ENCODE measurements at regions not wholly inside any gene's neighbourhood (a gene's known extent, or its start where the extent isn't known, plus 50 kb on each side); places are given as distances from the start of the nearest gene placed in this dataset.
A peak's percentile ranks its signal among the peaks of the same experiment; 100 is the strongest.

DNA sequence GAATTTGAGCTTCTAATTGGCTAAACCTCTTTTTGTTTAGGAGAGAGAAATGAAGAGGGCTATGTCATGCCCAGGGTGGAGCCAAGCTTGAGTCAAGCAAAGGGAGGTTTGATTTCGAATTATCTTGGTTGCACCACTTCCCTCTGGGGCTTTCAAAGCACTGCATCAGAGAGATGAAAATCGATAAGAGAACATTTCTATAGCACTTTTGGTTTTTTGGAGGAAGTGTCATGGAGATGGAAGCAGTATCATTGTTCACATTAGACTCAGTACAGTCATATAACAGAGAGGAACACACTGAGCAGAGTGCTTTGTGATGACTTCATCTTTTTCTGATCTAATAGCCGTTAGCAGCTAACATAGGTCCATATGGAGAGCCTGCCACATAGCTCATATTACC lies 120.3 kb upstream of the UXS1 start:
- Histone ChIP-seq H3K36me3 (ENCODE audit: control insufficient read depth, insufficient read depth, low read length) (no peaks in the 10 kb centered on the region), H3K4me3 (ENCODE audit: low read length) (no peak overlapping the region), H3K27me3 (ENCODE audit: control insufficient read depth, insufficient read depth, low read length) (no peaks in the 10 kb centered on the region), H3K9me3 (ENCODE audit: control insufficient read depth, insufficient read depth, low read length) (no peaks in the 10 kb centered on the region), H3K27ac (ENCODE audit: low read length) (no peak overlapping the region), H3K4me1 (ENCODE audit: control insufficient read depth, insufficient read depth, low read length) (no peaks in the 10 kb centered on the region)
- intact Hi-C loops (cut with micrococcal nuclease), result no loop called here
- no peak overlapping the region for H3K4me3 Mint-ChIP-seq
- no peaks in the 10 kb centered on the region for H3K36me3 Mint-ChIP-seq
- no peaks in the 10 kb centered on the region for H3K9me3 Mint-ChIP-seq
- WGBS (ENCODE audit: insufficient coverage), result 46% methylated on average over 3 of the region's 3 CpGs
- TF ChIP-seq, protein P1, sequence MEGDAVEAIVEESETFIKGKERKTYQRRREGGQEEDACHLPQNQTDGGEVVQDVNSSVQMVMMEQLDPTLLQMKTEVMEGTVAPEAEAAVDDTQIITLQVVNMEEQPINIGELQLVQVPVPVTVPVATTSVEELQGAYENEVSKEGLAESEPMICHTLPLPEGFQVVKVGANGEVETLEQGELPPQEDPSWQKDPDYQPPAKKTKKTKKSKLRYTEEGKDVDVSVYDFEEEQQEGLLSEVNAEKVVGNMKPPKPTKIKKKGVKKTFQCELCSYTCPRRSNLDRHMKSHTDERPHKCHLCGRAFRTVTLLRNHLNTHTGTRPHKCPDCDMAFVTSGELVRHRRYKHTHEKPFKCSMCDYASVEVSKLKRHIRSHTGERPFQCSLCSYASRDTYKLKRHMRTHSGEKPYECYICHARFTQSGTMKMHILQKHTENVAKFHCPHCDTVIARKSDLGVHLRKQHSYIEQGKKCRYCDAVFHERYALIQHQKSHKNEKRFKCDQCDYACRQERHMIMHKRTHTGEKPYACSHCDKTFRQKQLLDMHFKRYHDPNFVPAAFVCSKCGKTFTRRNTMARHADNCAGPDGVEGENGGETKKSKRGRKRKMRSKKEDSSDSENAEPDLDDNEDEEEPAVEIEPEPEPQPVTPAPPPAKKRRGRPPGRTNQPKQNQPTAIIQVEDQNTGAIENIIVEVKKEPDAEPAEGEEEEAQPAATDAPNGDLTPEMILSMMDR (IDR thresholded peaks at IDR 0.05), result no peak
- peak in 2 of 3 donors; percentile 10 to 72 for ATAC-seq
- H3K27me3 Mint-ChIP-seq (ENCODE audit: low read depth in 2 of 2), result no peaks in the 10 kb centered on the region
- H3K4me1 Mint-ChIP-seq, result no peaks in the 10 kb centered on the region
- H3K27ac Mint-ChIP-seq, result no peak overlapping the region
- DNase-seq, result peak in 1 of 2 donors; percentile 11

- no peak overlapping the region for H3K4me3 Mint-ChIP-seq
- Histone ChIP-seq H3K9me3 (ENCODE audit: control insufficient read depth, insufficient read depth, low read length) (no peaks in the 10 kb centered on the region), H3K27ac (ENCODE audit: low read length) (no peak overlapping the region), H3K4me3 (ENCODE audit: low read length) (no peak overlapping the region), H3K4me1 (ENCODE audit: control insufficient read depth, insufficient read depth, low read length) (no peaks in the 10 kb centered on the region), H3K36me3 (ENCODE audit: control insufficient read depth, insufficient read depth, low read length) (no peaks in the 10 kb centered on the region), H3K27me3 (ENCODE audit: control insufficient read depth, insufficient read depth, low read length) (no peaks in the 10 kb centered on the region)
- TF ChIP-seq, protein P1 (IDR thresholded peaks at IDR 0.05), result no peak
- no peaks in the 10 kb centered on the region for H3K36me3 Mint-ChIP-seq
- WGBS (ENCODE audit: insufficient coverage), result 100% methylated on average over 1 of the region's 5 CpGs
- H3K9me3 Mint-ChIP-seq, result no peaks in the 10 kb centered on the region
- H3K27ac Mint-ChIP-seq, result no peak overlapping the region
- H3K4me1 Mint-ChIP-seq, result no peaks in the 10 kb centered on the region
- DNase-seq (no peak), ATAC-seq (no peak)
- peaks cover 2 to 11% of the 10 kb centered on the region in 2 donors for H3K27me3 Mint-ChIP-seq (ENCODE audit: low read depth in 2 of 2)
- intact Hi-C loops (cut with micrococcal nuclease), result no loop called here
These were observed 116.9 kb upstream of the UXS1 start for GRCh38 chr2:106311041-106311370.

- Mint-ChIP-seq H3K4me3 (no peak overlapping the region), H3K27ac (no peak overlapping the region), H3K9me3 (no peaks in the 10 kb centered on the region), H3K27me3 (ENCODE audit: low read depth in 2 of 2) (peaks cover 2 to 25% of the 10 kb centered on the region in 2 donors), H3K4me1 (no peaks in the 10 kb centered on the region), H3K36me3 (no peaks in the 10 kb centered on the region)
- intact Hi-C loops (cut with micrococcal nuclease), result no loop called here
- TF ChIP-seq, protein P1 (IDR thresholded peaks at IDR 0.05), result no peak
- no peak for DNase-seq
- Histone ChIP-seq H3K27ac (ENCODE audit: low read length) (no peak overlapping the region), H3K4me1 (ENCODE audit: control insufficient read depth, insufficient read depth, low read length) (no peaks in the 10 kb centered on the region), H3K27me3 (ENCODE audit: control insufficient read depth, insufficient read depth, low read length) (no peaks in the 10 kb centered on the region), H3K36me3 (ENCODE audit: control insufficient read depth, insufficient read depth, low read length) (no peaks in the 10 kb centered on the region), H3K4me3 (ENCODE audit: low read length) (no peak overlapping the region), H3K9me3 (ENCODE audit: control insufficient read depth, insufficient read depth, low read length) (no peaks in the 10 kb centered on the region)
- no CpG with 5 or more reads among the region's 1 CpG for WGBS (ENCODE audit: insufficient coverage)
- no peak for ATAC-seq
These were observed 113.8 kb upstream of the UXS1 start for GRCh38 chr2:106307860-106308259.

DNA sequence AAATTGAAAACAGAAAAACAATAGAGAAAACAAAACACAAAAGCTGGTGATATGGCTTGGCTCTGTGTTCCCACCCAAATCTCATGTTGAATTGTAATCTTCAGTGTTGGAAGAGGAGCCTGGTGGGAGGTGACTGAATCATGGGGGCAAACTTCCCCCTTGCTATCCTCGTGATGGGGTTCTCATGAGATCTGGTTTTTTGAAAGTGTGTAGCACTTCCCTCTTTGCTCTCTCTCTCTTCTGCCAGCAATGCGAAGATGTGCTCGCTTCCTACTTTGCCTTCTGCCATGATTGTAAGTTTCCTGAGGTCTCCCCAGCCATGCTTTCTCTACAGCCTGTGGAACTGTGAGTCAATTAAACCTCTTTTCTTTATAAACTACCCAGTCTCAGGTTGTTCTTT lies 112.3 kb upstream of the UXS1 start:
- intact Hi-C loops (cut with micrococcal nuclease), result no loop called here
- Mint-ChIP-seq H3K27me3 (ENCODE audit: low read depth in 2 of 2) (peaks cover 2 to 31% of the 10 kb centered on the region in 2 donors), H3K9me3 (no peaks in the 10 kb centered on the region), H3K4me3 (no peak overlapping the region), H3K4me1 (no peaks in the 10 kb centered on the region), H3K27ac (no peak overlapping the region), H3K36me3 (no peaks in the 10 kb centered on the region)
- DNase-seq (no peak), ATAC-seq (no peak)
- Histone ChIP-seq H3K4me3 (ENCODE audit: low read length) (no peak overlapping the region), H3K36me3 (ENCODE audit: control insufficient read depth, insufficient read depth, low read length) (no peaks in the 10 kb centered on the region), H3K27ac (ENCODE audit: low read length) (no peak overlapping the region), H3K9me3 (ENCODE audit: control insufficient read depth, insufficient read depth, low read length) (no peaks in the 10 kb centered on the region), H3K4me1 (ENCODE audit: control insufficient read depth, insufficient read depth, low read length) (no peaks in the 10 kb centered on the region), H3K27me3 (ENCODE audit: control insufficient read depth, insufficient read depth, low read length) (no peaks in the 10 kb centered on the region)
- TF ChIP-seq, protein P1 (IDR thresholded peaks at IDR 0.05), result no peak
- 68% methylated on average over 3 of the region's 3 CpGs for WGBS (ENCODE audit: insufficient coverage)
